ENCODE measurements at regions not wholly inside any gene's neighbourhood (a gene's known extent, or its start where the extent isn't known, plus 50 kb on each side); places are given as distances from the start of the nearest gene placed in this dataset.

DNA sequence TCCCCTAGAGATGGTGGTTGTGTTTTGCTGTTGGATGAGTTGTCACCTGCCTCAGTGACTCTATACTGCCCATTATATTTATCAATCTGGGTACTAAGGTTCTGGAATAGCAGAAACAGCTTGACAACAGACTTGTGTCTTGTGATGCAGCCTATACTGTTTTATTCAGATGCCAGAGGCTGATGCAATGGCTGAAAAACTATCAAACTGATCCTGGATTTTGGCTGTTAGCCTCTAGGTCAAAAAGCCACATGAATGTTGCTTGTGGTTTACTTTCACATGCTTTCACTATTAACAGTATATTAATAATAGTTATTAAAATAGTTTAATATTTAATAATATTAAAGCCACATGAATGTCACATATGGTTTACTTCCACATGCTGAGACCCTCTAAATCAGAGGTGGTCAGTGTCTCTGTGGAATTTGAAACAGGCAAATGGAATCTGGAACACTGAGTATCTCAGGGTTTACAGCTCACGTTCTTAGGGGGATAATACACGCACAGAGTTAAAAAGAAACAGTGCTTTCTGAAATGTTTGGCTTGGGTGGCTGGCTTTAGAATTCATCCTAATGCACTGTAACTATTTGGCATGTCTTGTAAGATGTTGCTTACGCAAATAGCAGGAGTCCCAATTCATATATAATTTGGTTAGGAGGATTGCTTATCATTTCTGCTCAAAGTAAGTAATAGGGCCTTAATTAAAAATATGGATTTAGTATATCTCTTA is 82.5 kb upstream of the LCORL start:
- TF ChIP-seq TAF1 (IDR thresholded peaks at IDR 0.05; ENCODE audit: borderline replicate concordance, insufficient read depth, low read length): no peak
- no peak for TF ChIP-seq FOXP2 (optimal IDR thresholded peaks at IDR 0.05; ENCODE audit: borderline replicate concordance, extremely low read depth, extremely low read length, insufficient read depth)
- TF ChIP-seq, protein P1, sequence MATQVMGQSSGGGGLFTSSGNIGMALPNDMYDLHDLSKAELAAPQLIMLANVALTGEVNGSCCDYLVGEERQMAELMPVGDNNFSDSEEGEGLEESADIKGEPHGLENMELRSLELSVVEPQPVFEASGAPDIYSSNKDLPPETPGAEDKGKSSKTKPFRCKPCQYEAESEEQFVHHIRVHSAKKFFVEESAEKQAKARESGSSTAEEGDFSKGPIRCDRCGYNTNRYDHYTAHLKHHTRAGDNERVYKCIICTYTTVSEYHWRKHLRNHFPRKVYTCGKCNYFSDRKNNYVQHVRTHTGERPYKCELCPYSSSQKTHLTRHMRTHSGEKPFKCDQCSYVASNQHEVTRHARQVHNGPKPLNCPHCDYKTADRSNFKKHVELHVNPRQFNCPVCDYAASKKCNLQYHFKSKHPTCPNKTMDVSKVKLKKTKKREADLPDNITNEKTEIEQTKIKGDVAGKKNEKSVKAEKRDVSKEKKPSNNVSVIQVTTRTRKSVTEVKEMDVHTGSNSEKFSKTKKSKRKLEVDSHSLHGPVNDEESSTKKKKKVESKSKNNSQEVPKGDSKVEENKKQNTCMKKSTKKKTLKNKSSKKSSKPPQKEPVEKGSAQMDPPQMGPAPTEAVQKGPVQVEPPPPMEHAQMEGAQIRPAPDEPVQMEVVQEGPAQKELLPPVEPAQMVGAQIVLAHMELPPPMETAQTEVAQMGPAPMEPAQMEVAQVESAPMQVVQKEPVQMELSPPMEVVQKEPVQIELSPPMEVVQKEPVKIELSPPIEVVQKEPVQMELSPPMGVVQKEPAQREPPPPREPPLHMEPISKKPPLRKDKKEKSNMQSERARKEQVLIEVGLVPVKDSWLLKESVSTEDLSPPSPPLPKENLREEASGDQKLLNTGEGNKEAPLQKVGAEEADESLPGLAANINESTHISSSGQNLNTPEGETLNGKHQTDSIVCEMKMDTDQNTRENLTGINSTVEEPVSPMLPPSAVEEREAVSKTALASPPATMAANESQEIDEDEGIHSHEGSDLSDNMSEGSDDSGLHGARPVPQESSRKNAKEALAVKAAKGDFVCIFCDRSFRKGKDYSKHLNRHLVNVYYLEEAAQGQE (IDR thresholded peaks at IDR 0.05; ENCODE audit: insufficient read depth in 1 of 2, low read depth in 2 of 2, low read length in 2 of 2): no peak
- TF ChIP-seq SIN3A (IDR thresholded peaks at IDR 0.05; ENCODE audit: borderline replicate concordance, insufficient read depth, low read length): no peak
- no peak for TF ChIP-seq POLR2AphosphoS5 (IDR thresholded peaks at IDR 0.05; ENCODE audit: low read depth, low read length)

DNA sequence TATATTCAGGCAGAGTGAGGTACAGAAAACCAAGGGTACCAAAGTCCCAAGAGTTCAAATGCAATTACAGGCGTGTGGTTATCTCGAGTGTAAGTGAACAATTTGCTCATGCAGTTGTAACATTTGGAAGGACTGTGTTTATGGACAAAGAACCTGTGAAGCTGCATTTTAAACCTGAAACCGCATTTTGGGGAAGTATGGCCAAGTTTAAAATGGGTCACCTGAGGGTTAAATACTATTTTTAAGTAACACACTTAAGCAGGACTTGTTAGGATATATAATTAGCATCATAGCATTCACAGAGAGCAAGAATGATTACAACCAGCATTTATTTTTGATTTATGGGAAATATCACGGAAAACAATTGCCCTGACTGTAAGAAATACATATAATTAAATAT is 79.1 kb upstream of the LCORL start:
- TF ChIP-seq, protein P1 (IDR thresholded peaks at IDR 0.05; ENCODE audit: insufficient read depth in 1 of 2, low read depth in 2 of 2, low read length in 2 of 2): no peak
- TF ChIP-seq POLR2AphosphoS5 (IDR thresholded peaks at IDR 0.05; ENCODE audit: low read depth, low read length) (no peak), TAF1 (IDR thresholded peaks at IDR 0.05; ENCODE audit: borderline replicate concordance, insufficient read depth, low read length) (no peak), SIN3A (IDR thresholded peaks at IDR 0.05; ENCODE audit: borderline replicate concordance, insufficient read depth, low read length) (no peak), FOXP2 (optimal IDR thresholded peaks at IDR 0.05; ENCODE audit: borderline replicate concordance, extremely low read depth, extremely low read length, insufficient read depth) (no peak)

DNA sequence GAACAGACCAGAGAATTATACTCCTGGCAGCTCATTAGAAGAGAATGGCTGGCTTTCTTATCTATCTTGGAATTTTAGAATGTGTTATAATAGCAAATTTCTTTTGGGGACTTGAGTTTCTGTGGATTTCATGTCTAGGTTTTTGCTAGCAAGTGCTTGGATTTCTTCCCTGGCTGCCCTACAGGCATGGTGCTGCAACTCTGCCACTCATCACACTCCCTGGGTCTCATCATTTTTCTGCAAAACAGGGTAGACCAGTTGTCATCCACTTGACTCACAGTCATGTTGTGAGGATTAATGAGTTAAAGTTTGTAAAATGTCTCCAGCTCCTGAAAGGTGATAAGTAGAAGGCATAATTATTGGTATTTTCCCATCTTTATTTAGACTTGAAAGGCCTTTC is 60.7 kb upstream of the LCORL start:
- no peak for TF ChIP-seq POLR2AphosphoS5 (IDR thresholded peaks at IDR 0.05; ENCODE audit: low read depth, low read length)
- no peak for TF ChIP-seq SIN3A (IDR thresholded peaks at IDR 0.05; ENCODE audit: borderline replicate concordance, insufficient read depth, low read length)
- no peak for TF ChIP-seq TAF1 (IDR thresholded peaks at IDR 0.05; ENCODE audit: borderline replicate concordance, insufficient read depth, low read length)
- TF ChIP-seq, protein P1 (IDR thresholded peaks at IDR 0.05; ENCODE audit: insufficient read depth in 1 of 2, low read depth in 2 of 2, low read length in 2 of 2): no peak
- TF ChIP-seq FOXP2 (optimal IDR thresholded peaks at IDR 0.05; ENCODE audit: borderline replicate concordance, extremely low read depth, extremely low read length, insufficient read depth): no peak

DNA sequence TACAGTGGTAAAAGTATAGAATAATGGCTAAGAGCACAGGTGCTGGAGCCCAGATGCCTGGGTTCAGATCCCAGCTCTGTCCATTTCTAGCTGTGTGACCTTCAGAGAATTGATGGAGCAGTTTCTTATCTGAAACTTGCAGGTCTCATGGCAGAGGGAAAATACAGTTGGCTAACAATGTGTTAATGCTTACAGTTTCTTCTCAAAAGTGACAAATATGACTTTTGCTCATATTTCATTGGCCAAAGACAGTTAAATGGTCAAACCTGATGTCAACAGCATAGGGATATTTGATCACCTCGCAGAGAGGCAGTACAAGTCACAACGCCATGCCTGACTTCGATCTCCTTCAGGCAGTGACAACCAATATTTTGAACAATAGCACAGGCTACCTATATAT is 60.2 kb upstream of the LCORL start:
- no peak for TF ChIP-seq POLR2AphosphoS5 (IDR thresholded peaks at IDR 0.05; ENCODE audit: low read depth, low read length)
- no peak for TF ChIP-seq TAF1 (IDR thresholded peaks at IDR 0.05; ENCODE audit: borderline replicate concordance, insufficient read depth, low read length)
- TF ChIP-seq SIN3A (IDR thresholded peaks at IDR 0.05; ENCODE audit: borderline replicate concordance, insufficient read depth, low read length): no peak
- TF ChIP-seq, protein P1 (IDR thresholded peaks at IDR 0.05; ENCODE audit: insufficient read depth in 1 of 2, low read depth in 2 of 2, low read length in 2 of 2): no peak
- TF ChIP-seq FOXP2 (optimal IDR thresholded peaks at IDR 0.05; ENCODE audit: borderline replicate concordance, extremely low read depth, extremely low read length, insufficient read depth): no peak

Measured in PFSK-1 (cell line).